Endothelial cell (in vitro differentiated cells): ENCODE measurements at regions not wholly inside any gene's neighbourhood (a gene's known extent, or its start where the extent isn't known, plus 50 kb on each side); places are given as distances from the start of the nearest gene placed in this dataset.

Experiments
- DNase-seq: peaks from one replicate; pipeline ENCODE4 v3.0.0; 2021; ENCODE audit warnings: low spot score
- H3K27ac Mint-ChIP-seq: one replicate; pipeline ENCODE4 v1.8.0; 2021; ENCODE audit warnings: mixed read lengths, inconsistent platforms; ENCODE audit not compliant: unreplicated experiment
- H3K27me3 Mint-ChIP-seq: one replicate; pipeline ENCODE4 v1.8.0; 2021; ENCODE audit warnings: mild to moderate bottlenecking, moderate library complexity, mixed read lengths, inconsistent platforms; ENCODE audit not compliant: unreplicated experiment
- H3K36me3 Mint-ChIP-seq: one replicate; pipeline ENCODE4 v1.8.0; 2021; ENCODE audit warnings: mild to moderate bottlenecking, low read depth, mixed read lengths, inconsistent platforms; ENCODE audit not compliant: unreplicated experiment
- H3K4me1 Mint-ChIP-seq: one replicate; pipeline ENCODE4 v1.8.0; 2021; ENCODE audit warnings: mild to moderate bottlenecking, mixed read lengths, inconsistent platforms; ENCODE audit not compliant: unreplicated experiment
- H3K4me3 Mint-ChIP-seq: one replicate; pipeline ENCODE4 v1.8.0; 2021; ENCODE audit warnings: mild to moderate bottlenecking, mixed read lengths, inconsistent platforms; ENCODE audit not compliant: unreplicated experiment
- H3K9me3 Mint-ChIP-seq: one replicate; pipeline ENCODE4 v1.8.0; 2021; ENCODE audit warnings: mixed read lengths, inconsistent platforms; ENCODE audit not compliant: unreplicated experiment
- TF ChIP-seq, protein P1 (sequence below): fragments of 200-600 bp; sonication (generic); IDR thresholded peaks from one replicate; pipeline ENCODE4 v1.5.0; 2021; ENCODE audit warnings: antibody characterized with exemption; ENCODE audit not compliant: unreplicated experiment

DNA sequence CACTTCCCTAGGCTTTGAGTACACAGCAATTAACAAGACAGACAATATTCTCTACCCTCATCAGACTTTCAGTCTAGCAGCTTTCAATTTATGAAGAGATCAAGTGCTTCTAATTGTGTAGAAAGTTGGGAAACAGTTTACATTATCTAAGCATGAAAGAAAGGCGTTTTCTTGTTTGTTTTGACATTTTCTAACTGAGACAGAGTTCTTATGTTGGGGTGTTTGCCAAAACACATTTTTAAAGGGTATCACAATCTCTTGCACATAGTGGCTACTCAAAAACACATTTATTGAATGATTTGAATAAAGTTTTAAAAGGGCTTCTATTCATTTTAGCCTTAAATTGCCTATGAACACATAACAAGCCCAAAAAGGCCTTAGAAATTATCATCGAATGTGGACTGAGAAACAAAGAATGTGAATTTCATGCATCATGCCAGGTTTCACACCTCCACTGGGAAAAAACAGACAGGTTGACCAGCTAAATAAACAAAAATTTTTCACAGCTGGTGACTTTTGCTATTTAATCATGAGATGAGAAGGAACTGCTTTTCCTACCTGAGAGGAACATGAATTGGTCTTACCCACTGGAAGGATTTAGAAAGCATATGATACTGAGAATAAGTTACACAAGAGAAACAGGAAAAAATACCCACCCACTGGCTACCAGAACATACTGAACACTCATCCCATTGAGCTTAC is 394.5 kb upstream of the PKN2 start:
- H3K4me1 Mint-ChIP-seq: peaks cover 2% of the 10 kb centered on the region
- H3K9me3 Mint-ChIP-seq: no peaks in the 10 kb centered on the region

DNA sequence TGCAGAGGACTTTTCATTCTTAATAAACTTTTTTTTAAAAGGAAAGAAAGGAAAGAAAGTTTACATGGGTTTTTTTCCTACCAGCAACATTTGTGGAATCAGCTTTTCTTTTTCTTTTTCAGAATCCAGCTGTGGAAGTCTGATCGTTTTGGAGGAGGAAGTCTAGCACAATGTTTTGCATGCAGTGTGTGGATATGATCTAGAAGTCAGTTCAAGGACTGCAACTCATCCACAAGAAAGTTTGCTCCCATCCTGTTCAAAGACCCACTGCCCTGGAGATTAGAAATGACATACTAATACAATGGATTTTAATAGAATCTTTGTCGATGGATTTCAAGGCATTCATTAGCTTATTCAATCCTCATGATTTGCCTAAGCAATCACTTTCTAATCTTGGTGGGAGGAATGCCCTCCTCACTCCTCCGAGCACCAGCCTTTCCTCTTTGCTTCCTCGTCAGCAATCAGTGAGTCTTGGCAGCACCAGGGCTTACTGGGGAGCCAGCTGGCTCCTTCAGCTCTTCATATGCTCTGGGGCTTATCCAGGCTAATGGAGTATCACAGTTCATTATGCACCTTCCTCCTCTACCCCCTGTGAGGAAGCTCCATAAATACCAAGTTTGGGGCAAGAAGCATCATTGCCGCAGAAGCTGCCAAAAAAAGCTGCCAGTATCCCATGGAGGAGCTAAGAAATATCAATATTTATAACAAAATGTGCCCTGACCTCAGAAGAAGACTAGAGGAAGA is 392.3 kb upstream of the PKN2 start:
- no peaks in the 10 kb centered on the region for H3K27me3 Mint-ChIP-seq
- no peak for DNase-seq
- H3K4me3 Mint-ChIP-seq: no peak overlapping the region
- H3K9me3 Mint-ChIP-seq: no peaks in the 10 kb centered on the region
- no peak overlapping the region for H3K27ac Mint-ChIP-seq
- H3K4me1 Mint-ChIP-seq: peaks cover 2% of the 10 kb centered on the region
- no peaks in the 10 kb centered on the region for H3K36me3 Mint-ChIP-seq
- TF ChIP-seq, protein P1, sequence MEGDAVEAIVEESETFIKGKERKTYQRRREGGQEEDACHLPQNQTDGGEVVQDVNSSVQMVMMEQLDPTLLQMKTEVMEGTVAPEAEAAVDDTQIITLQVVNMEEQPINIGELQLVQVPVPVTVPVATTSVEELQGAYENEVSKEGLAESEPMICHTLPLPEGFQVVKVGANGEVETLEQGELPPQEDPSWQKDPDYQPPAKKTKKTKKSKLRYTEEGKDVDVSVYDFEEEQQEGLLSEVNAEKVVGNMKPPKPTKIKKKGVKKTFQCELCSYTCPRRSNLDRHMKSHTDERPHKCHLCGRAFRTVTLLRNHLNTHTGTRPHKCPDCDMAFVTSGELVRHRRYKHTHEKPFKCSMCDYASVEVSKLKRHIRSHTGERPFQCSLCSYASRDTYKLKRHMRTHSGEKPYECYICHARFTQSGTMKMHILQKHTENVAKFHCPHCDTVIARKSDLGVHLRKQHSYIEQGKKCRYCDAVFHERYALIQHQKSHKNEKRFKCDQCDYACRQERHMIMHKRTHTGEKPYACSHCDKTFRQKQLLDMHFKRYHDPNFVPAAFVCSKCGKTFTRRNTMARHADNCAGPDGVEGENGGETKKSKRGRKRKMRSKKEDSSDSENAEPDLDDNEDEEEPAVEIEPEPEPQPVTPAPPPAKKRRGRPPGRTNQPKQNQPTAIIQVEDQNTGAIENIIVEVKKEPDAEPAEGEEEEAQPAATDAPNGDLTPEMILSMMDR: no peak

More for the DNA sequence above, 394.5 kb upstream of the PKN2 start:
- TF ChIP-seq, protein P1: no peak
- no peaks in the 10 kb centered on the region for H3K27me3 Mint-ChIP-seq
- H3K27ac Mint-ChIP-seq: no peak overlapping the region
- DNase-seq: no peak
- no peak overlapping the region for H3K4me3 Mint-ChIP-seq
- H3K36me3 Mint-ChIP-seq: no peaks in the 10 kb centered on the region

DNA sequence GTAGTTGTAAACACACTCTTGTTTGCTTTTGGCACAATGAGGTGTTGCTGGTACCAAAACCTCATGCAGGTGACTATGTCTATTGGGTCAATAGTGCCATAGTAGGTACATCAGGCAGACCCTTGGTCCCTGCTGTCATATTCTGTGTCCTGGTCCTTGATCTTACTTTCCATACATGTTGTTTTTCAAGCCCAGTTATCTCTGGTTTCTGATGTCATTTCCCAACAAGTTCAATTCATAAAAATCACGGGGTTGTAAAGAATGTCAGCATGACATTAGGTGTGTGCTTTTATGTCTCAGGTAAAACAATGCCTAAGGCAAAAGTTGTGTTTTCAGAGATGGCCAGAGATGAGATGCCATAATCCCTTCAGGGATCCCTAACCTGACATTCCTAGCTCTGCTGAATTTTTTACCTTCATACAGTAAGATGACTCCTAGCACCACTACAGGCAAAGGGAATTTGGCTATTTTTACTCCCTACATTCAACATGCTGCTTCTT is 390.3 kb upstream of the PKN2 start:
- no peak for DNase-seq
- TF ChIP-seq, protein P1: no peak
- H3K27ac Mint-ChIP-seq: no peak overlapping the region
- H3K4me3 Mint-ChIP-seq: no peak overlapping the region
- H3K36me3 Mint-ChIP-seq: no peaks in the 10 kb centered on the region
- H3K4me1 Mint-ChIP-seq: no peaks in the 10 kb centered on the region
- no peaks in the 10 kb centered on the region for H3K27me3 Mint-ChIP-seq
- H3K9me3 Mint-ChIP-seq: no peaks in the 10 kb centered on the region

DNA sequence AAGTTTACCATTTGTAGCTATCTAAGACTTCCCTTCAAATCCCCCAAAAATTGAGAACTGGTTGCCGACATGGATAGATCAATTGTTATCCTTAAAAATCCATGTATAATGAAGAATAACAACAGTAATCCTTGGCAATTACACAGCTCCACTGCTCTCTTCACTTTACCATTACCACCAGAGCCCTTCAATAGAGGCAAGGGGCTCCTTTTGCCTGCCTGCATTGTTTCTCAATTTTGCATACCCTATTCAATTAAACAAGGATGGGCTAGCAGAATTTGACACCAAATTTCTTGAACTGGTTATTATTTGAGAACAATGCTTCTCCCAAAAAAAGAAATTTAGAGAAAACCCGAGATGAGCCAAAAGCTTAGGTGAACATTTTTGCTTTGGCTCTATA is 387.8 kb upstream of the PKN2 start:
- H3K27me3 Mint-ChIP-seq: no peaks in the 10 kb centered on the region
- no peak overlapping the region for H3K27ac Mint-ChIP-seq
- no peaks in the 10 kb centered on the region for H3K4me1 Mint-ChIP-seq
- no peak for DNase-seq
- H3K9me3 Mint-ChIP-seq: no peaks in the 10 kb centered on the region
- no peak overlapping the region for H3K4me3 Mint-ChIP-seq
- H3K36me3 Mint-ChIP-seq: no peaks in the 10 kb centered on the region
- TF ChIP-seq, protein P1: no peak

DNA sequence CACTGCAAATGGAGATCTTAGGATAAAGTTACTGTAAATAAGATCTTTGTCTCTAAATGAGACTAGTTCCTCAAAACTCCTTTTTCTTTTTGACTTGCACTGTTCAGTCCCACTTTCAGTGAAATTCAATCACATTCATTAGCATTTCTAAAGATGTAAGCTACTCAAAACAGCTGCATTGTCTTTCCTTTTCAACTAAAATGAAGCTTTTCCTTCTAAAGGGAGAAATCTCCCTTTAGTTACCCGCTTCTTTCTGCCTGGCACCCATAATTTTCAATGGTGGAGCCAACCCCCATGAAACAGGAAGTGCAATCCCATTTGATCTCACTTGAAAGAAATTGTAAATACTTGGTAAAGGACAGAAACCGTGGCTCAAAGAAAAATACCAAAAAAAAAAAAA is 387.4 kb upstream of the PKN2 start:
- H3K4me3 Mint-ChIP-seq: no peak overlapping the region
- TF ChIP-seq, protein P1: no peak
- no peak for DNase-seq
- no peaks in the 10 kb centered on the region for H3K9me3 Mint-ChIP-seq
- no peak overlapping the region for H3K27ac Mint-ChIP-seq
- H3K4me1 Mint-ChIP-seq: no peaks in the 10 kb centered on the region
- no peaks in the 10 kb centered on the region for H3K27me3 Mint-ChIP-seq
- H3K36me3 Mint-ChIP-seq: no peaks in the 10 kb centered on the region
